Right lobe of liver (tissue), 4 donors: ENCODE measurements at regions not wholly inside any gene's neighbourhood (a gene's known extent, or its start where the extent isn't known, plus 50 kb on each side); places are given as distances from the start of the nearest gene placed in this dataset.

ENCODE experiments used
- CTCF ChIP-seq, 4 donors: fragments of 200-600 bp in 3 of 4; fragments of 450-650 bp in 1 of 4; IDR thresholded peaks; one replicate each; pipeline versions ENCODE4 v1.5.1 to v1.8.0; 2016 to 2022; ENCODE audit warnings: antibody characterized with exemption in 4 of 4, mild to moderate bottlenecking in 2 of 4
- POLR2A ChIP-seq: fragments of 450-650 bp; IDR thresholded peaks from one replicate; pipeline ENCODE4 v1.6.1; 2017; ENCODE audit warnings: antibody characterized with exemption, mild to moderate bottlenecking
- donor health status: DM: no; HTN: no; CAD: no.
- donor health status: DM: no; HTN: no; CAD: no.
- donor health status: DM: no; HTN: yes; CAD: no.

GRCh38 chr1:172939475-172939874 is 111.3 kb downstream of the TNFSF18 start:
- TF ChIP-seq POLR2A = no peak
- no peak for TF ChIP-seq CTCF (IDR thresholded peaks at IDR 0.05)
